ENCODE measurements at regions not wholly inside any gene's neighbourhood (a gene's known extent, or its start where the extent isn't known, plus 50 kb on each side); places are given as distances from the start of the nearest gene placed in this dataset.

DNA sequence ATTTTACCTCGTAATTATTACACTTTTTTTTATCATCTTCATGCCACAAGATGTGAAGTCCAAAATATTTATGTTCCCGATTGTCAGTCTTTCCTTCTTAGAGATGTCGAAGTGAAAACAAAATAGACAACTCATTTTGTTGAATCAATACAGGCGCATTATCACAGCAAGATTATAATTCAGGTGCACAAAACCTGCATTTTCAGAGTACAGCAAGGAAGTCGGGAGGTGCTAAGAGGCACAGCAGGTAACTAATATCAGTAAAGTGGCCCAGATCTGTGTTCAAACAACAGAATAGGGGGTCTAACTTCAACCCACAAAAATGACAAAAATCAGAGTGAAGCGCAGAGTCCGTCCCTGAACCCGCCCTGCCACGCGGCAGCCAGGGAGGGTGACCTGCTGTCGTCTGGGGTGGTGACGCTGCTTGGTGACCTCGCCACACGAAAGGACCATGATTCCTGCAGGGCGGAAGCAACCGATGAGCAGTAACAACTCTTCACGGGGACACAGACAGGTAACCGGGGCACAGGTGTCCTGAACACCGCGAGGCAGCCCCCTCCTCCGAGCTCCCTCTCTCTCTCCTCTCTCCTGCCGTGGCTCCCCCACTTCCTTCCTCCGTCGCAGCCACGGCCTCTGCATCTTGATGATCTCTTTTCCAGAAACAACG lies 50.9 kb upstream of the SPACA7 start:
- Mint-ChIP-seq H3K36me3 (ENCODE audit: insufficient read depth) (no peaks in the 10 kb centered on the region), H3K27me3 (peaks cover 68% of the 10 kb centered on the region), H3K4me1 (ENCODE audit: low read depth) (no peaks in the 10 kb centered on the region), H3K27ac (no peak overlapping the region), H3K4me3 (ENCODE audit: low read depth) (no peak overlapping the region), H3K9me3 (ENCODE audit: low read depth) (no peaks in the 10 kb centered on the region)
- DNase-seq (ENCODE audit: low spot score, unreplicated experiment): no peak
- TF ChIP-seq CTCF (IDR thresholded peaks at IDR 0.05; ENCODE audit: unreplicated experiment): no peak

- no peaks in the 10 kb centered on the region for H3K36me3 Mint-ChIP-seq (ENCODE audit: insufficient read depth)
- H3K27ac Mint-ChIP-seq: no peak overlapping the region
- H3K9me3 Mint-ChIP-seq (ENCODE audit: low read depth): no peaks in the 10 kb centered on the region
- H3K4me3 Mint-ChIP-seq (ENCODE audit: low read depth): no peak overlapping the region
- TF ChIP-seq CTCF (IDR thresholded peaks at IDR 0.05; ENCODE audit: unreplicated experiment): no peak
- H3K27me3 Mint-ChIP-seq: peaks cover 63% of the 10 kb centered on the region
- no peak for DNase-seq (ENCODE audit: low spot score, unreplicated experiment)
- H3K4me1 Mint-ChIP-seq (ENCODE audit: low read depth): no peaks in the 10 kb centered on the region
Observed at GRCh38 chr13:112325920-112326645, 50.1 kb upstream of the SPACA7 start.
